Prostate gland (tissue), 2 donors: ENCODE measurements at regions not wholly inside any gene's neighbourhood (a gene's known extent, or its start where the extent isn't known, plus 50 kb on each side); places are given as distances from the start of the nearest gene placed in this dataset.

Source experiments
- DNase-seq: peaks from one replicate; pipeline ENCODE4 v3.0.0-alpha.2; 2019; ENCODE audit warnings: low spot score
- H3K27ac ChIP-seq, 2 donors: fragments of 200-600 bp; sonication (generic); 2 replicates each; pipeline ENCODE4 v1.5.1; 2017 to 2019
- H3K27me3 ChIP-seq: fragments of 200-600 bp; sonication (generic); replicated peaks from 2 replicates; pipeline ENCODE4 v1.5.1; 2019; ENCODE audit not compliant: insufficient read depth
- H3K36me3 ChIP-seq, 2 donors: fragments of 200-600 bp; sonication (generic); 1 replicate in 1 of 2; 2 replicates in 1 of 2; pipeline versions ENCODE4 v1.5.1 to v1.8.1; 2017 to 2019
- H3K4me1 ChIP-seq: fragments of 200-600 bp; sonication (generic); replicated peaks from 2 replicates; pipeline ENCODE4 v1.5.1; 2019
- H3K4me3 ChIP-seq, 2 donors: fragments of 200-600 bp; sonication (generic); 2 replicates each; pipeline ENCODE4 v1.5.1; 2017 to 2019
- H3K9me3 ChIP-seq: fragments of 200-600 bp; sonication (generic); 2 replicates; pipeline ENCODE4 v1.5.1; 2017
- POLR2A ChIP-seq: fragments of 450-650 bp; IDR thresholded peaks from one replicate; pipeline ENCODE4 v1.6.1; 2016; ENCODE audit warnings: antibody characterized with exemption, mild to moderate bottlenecking
- POLR2AphosphoS5 ChIP-seq: sonication (generic); formaldehyde crosslinking; IDR thresholded peaks from one replicate; pipeline ENCODE4 v1.6.1; 2017; ENCODE audit warnings: antibody characterized with exemption
- WGBS: methylation state at CpG from one replicate; pipeline ENCODE4 v1.1.5; 2018; 5-methylcytosine and 5-hydroxymethylcytosine counted together
- intact Hi-C: fragments of 100-400 bp; cut with DNase I; formaldehyde crosslinking; loops from one replicate; pipeline ENCODE4 v1.14.2; 2022
- TF ChIP-seq, protein P1 (sequence below), 4 experiments: fragments of 200-600 bp in 2 of 4; fragments of 450-650 bp in 2 of 4; sonication (generic) in 2 of 4; IDR thresholded peaks; 1 replicate in 3 of 4; 2 replicates in 1 of 4; pipeline ENCODE4 v1.5.1; 2016 to 2019; ENCODE audit warnings: antibody characterized with exemption in 4 of 4, mild to moderate bottlenecking in 2 of 4, moderate library complexity in 2 of 4

DNA sequence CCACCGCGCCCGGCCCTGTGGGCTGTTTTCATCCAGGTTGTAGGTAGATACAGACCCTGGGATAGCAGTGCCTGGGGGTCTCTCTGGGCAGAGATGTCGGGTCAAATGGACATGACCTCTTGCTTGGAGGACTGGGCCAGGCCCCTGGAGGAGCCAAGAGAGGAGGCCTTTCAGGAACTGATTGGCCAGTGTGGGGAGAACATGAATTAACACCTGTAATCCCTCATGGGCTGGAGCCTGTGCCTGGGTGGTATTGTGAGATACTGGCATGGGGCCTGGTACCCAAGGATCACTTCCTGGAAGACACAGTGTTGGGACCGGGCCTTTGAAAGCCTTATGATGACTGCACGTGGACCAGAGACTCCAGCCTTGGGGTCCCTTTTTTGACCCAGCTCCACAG is 158.7 kb upstream of the SKOR2 start:
- TF ChIP-seq, protein P1, sequence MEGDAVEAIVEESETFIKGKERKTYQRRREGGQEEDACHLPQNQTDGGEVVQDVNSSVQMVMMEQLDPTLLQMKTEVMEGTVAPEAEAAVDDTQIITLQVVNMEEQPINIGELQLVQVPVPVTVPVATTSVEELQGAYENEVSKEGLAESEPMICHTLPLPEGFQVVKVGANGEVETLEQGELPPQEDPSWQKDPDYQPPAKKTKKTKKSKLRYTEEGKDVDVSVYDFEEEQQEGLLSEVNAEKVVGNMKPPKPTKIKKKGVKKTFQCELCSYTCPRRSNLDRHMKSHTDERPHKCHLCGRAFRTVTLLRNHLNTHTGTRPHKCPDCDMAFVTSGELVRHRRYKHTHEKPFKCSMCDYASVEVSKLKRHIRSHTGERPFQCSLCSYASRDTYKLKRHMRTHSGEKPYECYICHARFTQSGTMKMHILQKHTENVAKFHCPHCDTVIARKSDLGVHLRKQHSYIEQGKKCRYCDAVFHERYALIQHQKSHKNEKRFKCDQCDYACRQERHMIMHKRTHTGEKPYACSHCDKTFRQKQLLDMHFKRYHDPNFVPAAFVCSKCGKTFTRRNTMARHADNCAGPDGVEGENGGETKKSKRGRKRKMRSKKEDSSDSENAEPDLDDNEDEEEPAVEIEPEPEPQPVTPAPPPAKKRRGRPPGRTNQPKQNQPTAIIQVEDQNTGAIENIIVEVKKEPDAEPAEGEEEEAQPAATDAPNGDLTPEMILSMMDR (IDR thresholded peaks at IDR 0.05), result no peak
- TF ChIP-seq POLR2AphosphoS5, result no peak
- no peak for TF ChIP-seq POLR2A
- 80% methylated on average over 6 of the region's 6 CpGs for WGBS
- intact Hi-C loops, result no loop called here
- Histone ChIP-seq H3K27me3 (no peaks in the 10 kb centered on the region), H3K9me3 (no peaks in the 10 kb centered on the region), H3K4me3 (no peak overlapping the region), H3K36me3 (no peaks in the 10 kb centered on the region), H3K4me1 (no peaks in the 10 kb centered on the region), H3K27ac (no peak overlapping the region)
- no peak for DNase-seq

DNA sequence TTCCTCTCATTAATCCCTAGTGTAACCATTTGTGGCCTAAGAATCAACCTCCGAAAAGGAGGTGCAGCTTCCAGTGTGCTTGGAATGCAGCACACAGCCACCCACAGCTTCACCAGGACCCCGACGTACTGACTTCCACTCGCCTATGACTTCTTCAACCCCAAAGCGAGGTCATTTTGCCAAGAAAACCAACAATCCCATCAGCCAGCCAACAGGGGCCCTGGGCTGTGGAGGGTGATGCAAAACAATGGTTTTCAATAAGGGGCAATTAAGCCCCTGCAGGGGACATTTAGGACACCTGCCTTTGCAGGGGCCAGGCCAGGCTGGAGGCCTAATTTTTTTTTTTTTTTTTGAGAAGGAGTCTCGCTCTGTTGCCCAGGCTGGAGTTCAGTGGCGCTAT is 158.1 kb upstream of the SKOR2 start:
- no peak for DNase-seq
- Histone ChIP-seq H3K36me3 (no peaks in the 10 kb centered on the region), H3K4me1 (no peaks in the 10 kb centered on the region), H3K4me3 (no peak overlapping the region), H3K9me3 (no peaks in the 10 kb centered on the region), H3K27ac (no peak overlapping the region), H3K27me3 (no peaks in the 10 kb centered on the region)
- intact Hi-C loops, result no loop called here
- 91% methylated on average over 7 of the region's 7 CpGs for WGBS
- TF ChIP-seq POLR2A (no peak), POLR2AphosphoS5 (no peak)
- TF ChIP-seq, protein P1 (IDR thresholded peaks at IDR 0.05), result no peak

DNA sequence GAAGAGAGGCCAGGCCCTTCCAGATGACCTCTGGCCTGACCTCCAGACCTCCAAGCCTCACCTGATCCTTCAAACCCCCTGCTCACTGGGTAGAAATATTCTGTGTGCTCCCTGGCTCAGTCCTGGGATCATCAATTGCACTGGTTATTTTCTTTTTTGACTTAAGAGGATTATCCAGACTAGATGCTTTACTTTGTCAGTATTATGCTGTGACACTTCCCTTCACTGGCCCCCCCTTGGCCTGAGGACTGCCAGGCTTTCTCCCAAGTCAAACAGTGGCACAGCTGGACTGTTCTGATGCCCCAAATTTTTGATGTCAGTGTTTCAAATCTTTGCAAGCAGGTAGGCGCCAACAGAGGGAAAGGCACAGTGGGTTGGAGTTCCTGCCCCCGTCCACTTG is 156.3 kb upstream of the SKOR2 start:
- DNase-seq, result no peak

DNA sequence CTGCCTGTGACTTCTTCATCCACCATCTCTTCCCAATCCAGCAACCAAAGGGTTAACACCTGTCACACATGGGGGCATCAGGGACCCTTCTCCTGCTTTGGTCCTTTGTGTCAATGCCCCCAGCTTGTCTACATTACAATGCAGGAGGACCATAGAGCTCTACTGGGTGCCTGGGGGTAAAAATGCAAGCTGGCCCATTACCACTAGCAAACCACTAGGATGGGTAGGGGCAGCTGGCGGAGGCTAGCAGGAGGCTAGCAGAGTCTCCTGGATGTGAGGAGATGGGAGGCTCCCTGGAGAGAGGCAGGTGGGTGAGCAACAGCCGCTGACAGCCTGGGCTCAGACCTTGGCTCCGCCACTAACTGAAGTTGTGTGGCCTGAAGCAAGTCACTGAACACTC is 153.4 kb upstream of the SKOR2 start:
- TF ChIP-seq, protein P1 (IDR thresholded peaks at IDR 0.05), result no peak
- TF ChIP-seq POLR2AphosphoS5 (no peak), POLR2A (no peak)
- WGBS, result 81% methylated on average over 3 of the region's 3 CpGs
- Histone ChIP-seq H3K36me3 (no peaks in the 10 kb centered on the region), H3K27me3 (no peaks in the 10 kb centered on the region), H3K9me3 (no peaks in the 10 kb centered on the region), H3K4me1 (no peaks in the 10 kb centered on the region), H3K4me3 (no peak overlapping the region), H3K27ac (no peak overlapping the region)
- intact Hi-C loops, result no loop called here
- DNase-seq, result no peak

More for the DNA sequence above, 156.3 kb upstream of the SKOR2 start:
- Histone ChIP-seq H3K27me3 (no peaks in the 10 kb centered on the region), H3K4me1 (no peaks in the 10 kb centered on the region), H3K36me3 (no peaks in the 10 kb centered on the region), H3K4me3 (no peak overlapping the region), H3K9me3 (no peaks in the 10 kb centered on the region), H3K27ac (no peak overlapping the region)
- 76% methylated on average over 2 of the region's 2 CpGs for WGBS
- intact Hi-C loops, result no loop called here
- TF ChIP-seq POLR2AphosphoS5, result no peak
- TF ChIP-seq POLR2A, result no peak
- TF ChIP-seq, protein P1 (IDR thresholded peaks at IDR 0.05), result no peak

DNA sequence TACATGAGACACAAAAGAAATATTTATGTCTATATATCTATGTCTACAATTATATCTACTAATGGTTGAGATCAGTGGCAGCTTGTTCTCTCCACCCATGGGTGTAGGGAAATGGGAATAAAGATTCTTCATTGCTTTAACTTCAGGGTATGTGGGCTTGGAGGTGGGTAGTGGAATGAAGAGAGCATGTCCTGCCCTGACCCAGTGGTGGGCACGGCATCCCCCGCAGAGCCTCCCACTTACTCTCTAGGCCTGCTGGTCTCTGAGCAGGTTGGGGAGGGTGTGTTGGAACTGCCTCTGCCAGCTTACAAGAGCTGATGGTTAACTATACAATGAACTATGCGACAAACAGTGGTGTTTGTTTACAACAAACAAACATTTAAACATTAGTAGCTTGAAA is 152.5 kb upstream of the SKOR2 start:
- H3K4me1 ChIP-seq, result no peaks in the 10 kb centered on the region
- no peak overlapping the region for H3K27ac ChIP-seq
- H3K36me3 ChIP-seq, result no peaks in the 10 kb centered on the region
- no peaks in the 10 kb centered on the region for H3K27me3 ChIP-seq
- H3K4me3 ChIP-seq, result no peak overlapping the region
- 58% methylated on average over 3 of the region's 3 CpGs for WGBS
- TF ChIP-seq, protein P1 (IDR thresholded peaks at IDR 0.05), result no peak
- TF ChIP-seq POLR2AphosphoS5 (no peak), POLR2A (no peak)
- intact Hi-C loops, result no loop called here
- DNase-seq, result no peak
- no peaks in the 10 kb centered on the region for H3K9me3 ChIP-seq
